CD14-positive monocyte (primary cell): ENCODE measurements at regions not wholly inside any gene's neighbourhood (a gene's known extent, or its start where the extent isn't known, plus 50 kb on each side); places are given as distances from the start of the nearest gene placed in this dataset.

Source experiments
- DNase-seq, 3 donors: peaks; one replicate each; pipeline ENCODE4 v3.0.0-alpha.2; 2011 to 2022
- H2AFZ ChIP-seq: 2 replicates; pipeline ENCODE4 v1.6.0; 2012; ENCODE audit warnings: mild to moderate bottlenecking, low read depth, low read length, inconsistent platforms; ENCODE audit not compliant: insufficient read depth, poor library complexity, severe bottlenecking
- H3K27ac ChIP-seq, 2 donors: 1 replicate in 1 of 2; 2 replicates in 1 of 2; pipeline ENCODE4 v1.5.1; 2012 to 2013; ENCODE audit warnings: low read length in 2 of 2, control low read depth in 1 of 2, inconsistent platforms in 1 of 2, low read depth in 1 of 2, mild to moderate bottlenecking in 1 of 2
- H3K27me3 ChIP-seq, 2 donors: one replicate each; pipeline versions ENCODE4 v1.6.0 to v1.6.1; 2011 to 2013; ENCODE audit warnings: low read length in 2 of 2; ENCODE audit not compliant: control insufficient read depth in 2 of 2, insufficient read depth in 2 of 2
- H3K36me3 ChIP-seq, 2 donors: replicated peaks in 1 of 2; 1 replicate in 1 of 2; 2 replicates in 1 of 2; pipeline versions ENCODE4 v1.5.1 to v1.6.1; 2012 to 2013; ENCODE audit warnings: low read length in 2 of 2, control low read depth in 1 of 2, inconsistent platforms in 1 of 2, mild to moderate bottlenecking in 1 of 2; ENCODE audit not compliant: insufficient read depth in 2 of 2, control insufficient read depth in 1 of 2
- H3K4me1 ChIP-seq, 2 donors: 1 replicate in 1 of 2; 2 replicates in 1 of 2; pipeline versions ENCODE4 v1.5.1 to v1.6.1; 2012 to 2013; ENCODE audit warnings: low read length in 2 of 2, control low read depth in 1 of 2, inconsistent platforms in 1 of 2, mild to moderate bottlenecking in 1 of 2, moderate library complexity in 1 of 2; ENCODE audit not compliant: insufficient read depth in 2 of 2, control insufficient read depth in 1 of 2
- H3K4me2 ChIP-seq: replicated peaks from 2 replicates; pipeline ENCODE3; 2012; ENCODE audit warnings: low read length, moderate library complexity, mild to moderate bottlenecking; ENCODE audit not compliant: poor library complexity, severe bottlenecking; ENCODE audit errors: extremely low read depth
- H3K4me3 ChIP-seq, 3 experiments: fragments of 200-600 bp in 1 of 3; sonication (generic) in 1 of 3; replicated peaks in 1 of 3; 1 replicate in 2 of 3; 2 replicates in 1 of 3; pipeline ENCODE4 v1.5.1; 2011 to 2013; ENCODE audit warnings: low read length in 3 of 3, mild to moderate bottlenecking in 3 of 3, control low read depth in 2 of 3, low read depth in 2 of 3, inconsistent platforms in 1 of 3, moderate library complexity in 1 of 3
- H3K79me2 ChIP-seq: 2 replicates; pipeline ENCODE4 v1.6.0; 2012; ENCODE audit warnings: mild to moderate bottlenecking, control low read depth, inconsistent platforms, low read length, moderate library complexity; ENCODE audit not compliant: insufficient read depth
- H3K9ac ChIP-seq: 2 replicates; pipeline ENCODE4 v1.6.0; 2017; ENCODE audit warnings: low read length, mild to moderate bottlenecking; ENCODE audit not compliant: insufficient read depth, poor library complexity, severe bottlenecking
- H3K9me3 ChIP-seq, 2 donors: replicated peaks in 1 of 2; 1 replicate in 1 of 2; 2 replicates in 1 of 2; pipeline versions ENCODE4 v1.5.1 to v1.6.1; 2012 to 2013; ENCODE audit warnings: low read length in 2 of 2, control low read depth in 1 of 2; ENCODE audit not compliant: control insufficient read depth in 1 of 2, insufficient read depth in 1 of 2
- H4K20me1 ChIP-seq: 2 replicates; pipeline ENCODE4 v1.6.0; 2012; ENCODE audit warnings: mild to moderate bottlenecking, low read length, control low read depth, moderate library complexity; ENCODE audit not compliant: insufficient read depth
- H3K27ac Mint-ChIP-seq, 7 donors: one replicate each; pipeline ENCODE4 v1.8.0; 2020; ENCODE audit warnings: mild to moderate bottlenecking in 7 of 7, mixed read lengths in 7 of 7, moderate library complexity in 6 of 7, inconsistent platforms in 2 of 7
- H3K27me3 Mint-ChIP-seq, 3 donors: one replicate each; pipeline ENCODE4 v1.8.0; 2021 to 2022; ENCODE audit warnings: low read depth in 3 of 3, mild to moderate bottlenecking in 3 of 3, mixed read lengths in 3 of 3, moderate library complexity in 3 of 3, inconsistent platforms in 1 of 3
- H3K36me3 Mint-ChIP-seq, 2 donors: one replicate each; pipeline ENCODE4 v1.8.0; 2020; ENCODE audit warnings: mixed read lengths in 2 of 2, inconsistent platforms in 1 of 2, mild to moderate bottlenecking in 1 of 2
- H3K4me1 Mint-ChIP-seq: one replicate; pipeline ENCODE4 v1.8.0; 2020; ENCODE audit warnings: mild to moderate bottlenecking, mixed read lengths
- H3K4me3 Mint-ChIP-seq, 2 donors: one replicate each; pipeline ENCODE4 v1.8.0; 2020; ENCODE audit warnings: mild to moderate bottlenecking in 2 of 2, mixed read lengths in 2 of 2, moderate library complexity in 1 of 2
- H3K9me3 Mint-ChIP-seq, 7 donors: one replicate each; pipeline ENCODE4 v1.8.0; 2020 to 2022; ENCODE audit warnings: mixed read lengths in 7 of 7, mild to moderate bottlenecking in 6 of 7, moderate library complexity in 6 of 7, inconsistent platforms in 2 of 7
- WGBS: methylation state at CpG from one replicate; pipeline ENCODE4 v1.1.5; 2013; ENCODE audit warnings: missing lambda C conversion rate; ENCODE audit not compliant: insufficient coverage; 5-methylcytosine and 5-hydroxymethylcytosine counted together
- intact Hi-C, 2 donors: fragments of 100-400 bp; cut with micrococcal nuclease; formaldehyde crosslinking; loops; one replicate each; pipeline versions ENCODE4 v1.15.0 to v1.15.1; 2023
- TF ChIP-seq, protein P1 (sequence below): fragments of 200-600 bp; IDR thresholded peaks from one replicate; pipeline ENCODE4 v1.8.0; 2022; ENCODE audit warnings: antibody characterized with exemption, mild to moderate bottlenecking

DNA sequence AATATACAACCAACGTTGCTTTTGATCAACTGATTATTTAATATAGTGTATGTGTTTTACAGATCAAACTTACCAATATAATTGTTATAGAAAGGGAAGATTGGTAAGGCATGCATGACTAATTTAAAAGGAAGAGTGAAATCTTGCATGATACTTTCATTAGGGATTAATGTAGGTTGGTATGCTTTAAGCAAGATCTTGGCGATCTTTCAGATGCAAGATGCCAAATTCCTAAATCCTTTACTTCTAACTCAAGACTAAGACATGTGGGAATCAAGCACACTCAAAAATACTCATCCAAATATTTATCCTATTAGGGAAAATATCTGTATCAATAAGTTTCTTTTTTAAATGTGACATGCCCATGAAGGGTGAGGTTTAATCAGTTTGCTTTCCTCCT lies 321.4 kb upstream of the MEOX2 start:
- no peaks in the 10 kb centered on the region for H3K4me1 Mint-ChIP-seq
- H3K27me3 Mint-ChIP-seq, result no peaks in the 10 kb centered on the region
- Histone ChIP-seq H3K79me2 (no peaks in the 10 kb centered on the region), H3K9me3 (no peaks in the 10 kb centered on the region), H4K20me1 (no peaks in the 10 kb centered on the region), H2AFZ (no peak overlapping the region), H3K9ac (no peak overlapping the region), H3K4me2 (no peak overlapping the region), H3K36me3 (no peaks in the 10 kb centered on the region), H3K27me3 (no peaks in the 10 kb centered on the region), H3K27ac (no peak overlapping the region), H3K4me3 (no peak overlapping the region), H3K4me1 (no peaks in the 10 kb centered on the region)
- DNase-seq, result no peak
- intact Hi-C loops, result no loop called here
- no peak overlapping the region for H3K4me3 Mint-ChIP-seq
- TF ChIP-seq, protein P1, sequence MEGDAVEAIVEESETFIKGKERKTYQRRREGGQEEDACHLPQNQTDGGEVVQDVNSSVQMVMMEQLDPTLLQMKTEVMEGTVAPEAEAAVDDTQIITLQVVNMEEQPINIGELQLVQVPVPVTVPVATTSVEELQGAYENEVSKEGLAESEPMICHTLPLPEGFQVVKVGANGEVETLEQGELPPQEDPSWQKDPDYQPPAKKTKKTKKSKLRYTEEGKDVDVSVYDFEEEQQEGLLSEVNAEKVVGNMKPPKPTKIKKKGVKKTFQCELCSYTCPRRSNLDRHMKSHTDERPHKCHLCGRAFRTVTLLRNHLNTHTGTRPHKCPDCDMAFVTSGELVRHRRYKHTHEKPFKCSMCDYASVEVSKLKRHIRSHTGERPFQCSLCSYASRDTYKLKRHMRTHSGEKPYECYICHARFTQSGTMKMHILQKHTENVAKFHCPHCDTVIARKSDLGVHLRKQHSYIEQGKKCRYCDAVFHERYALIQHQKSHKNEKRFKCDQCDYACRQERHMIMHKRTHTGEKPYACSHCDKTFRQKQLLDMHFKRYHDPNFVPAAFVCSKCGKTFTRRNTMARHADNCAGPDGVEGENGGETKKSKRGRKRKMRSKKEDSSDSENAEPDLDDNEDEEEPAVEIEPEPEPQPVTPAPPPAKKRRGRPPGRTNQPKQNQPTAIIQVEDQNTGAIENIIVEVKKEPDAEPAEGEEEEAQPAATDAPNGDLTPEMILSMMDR, result no peak
- H3K36me3 Mint-ChIP-seq, result no peaks in the 10 kb centered on the region
- peaks cover 0 to 7% (median 2%) of the 10 kb centered on the region in 7 donors for H3K9me3 Mint-ChIP-seq
- WGBS, result no CpG with 5 or more reads among the region's 2 CpGs
- no peak overlapping the region for H3K27ac Mint-ChIP-seq

GRCh38 chr7:16004702-16005101 lies 318.2 kb upstream of the MEOX2 start:
- Histone ChIP-seq H3K36me3 (no peaks in the 10 kb centered on the region), H3K4me1 (no peaks in the 10 kb centered on the region), H3K4me3 (no peak overlapping the region), H3K79me2 (no peaks in the 10 kb centered on the region), H2AFZ (no peak overlapping the region), H4K20me1 (no peaks in the 10 kb centered on the region), H3K4me2 (no peak overlapping the region), H3K27me3 (no peaks in the 10 kb centered on the region), H3K9me3 (no peaks in the 10 kb centered on the region), H3K9ac (no peak overlapping the region), H3K27ac (no peak overlapping the region)
- Mint-ChIP-seq H3K4me3 (no peak overlapping the region), H3K9me3 (peaks cover 0 to 2% (median 0%) of the 10 kb centered on the region in 7 donors), H3K4me1 (no peaks in the 10 kb centered on the region), H3K36me3 (no peaks in the 10 kb centered on the region), H3K27ac (no peak overlapping the region), H3K27me3 (no peaks in the 10 kb centered on the region)
- DNase-seq, result no peak
- WGBS, result no CpG with 5 or more reads among the region's 1 CpG
- intact Hi-C loops, result no loop called here
- TF ChIP-seq, protein P1, result no peak
